ENCODE measurements at regions not wholly inside any gene's neighbourhood (a gene's known extent, or its start where the extent isn't known, plus 50 kb on each side); places are given as distances from the start of the nearest gene placed in this dataset.

DNA sequence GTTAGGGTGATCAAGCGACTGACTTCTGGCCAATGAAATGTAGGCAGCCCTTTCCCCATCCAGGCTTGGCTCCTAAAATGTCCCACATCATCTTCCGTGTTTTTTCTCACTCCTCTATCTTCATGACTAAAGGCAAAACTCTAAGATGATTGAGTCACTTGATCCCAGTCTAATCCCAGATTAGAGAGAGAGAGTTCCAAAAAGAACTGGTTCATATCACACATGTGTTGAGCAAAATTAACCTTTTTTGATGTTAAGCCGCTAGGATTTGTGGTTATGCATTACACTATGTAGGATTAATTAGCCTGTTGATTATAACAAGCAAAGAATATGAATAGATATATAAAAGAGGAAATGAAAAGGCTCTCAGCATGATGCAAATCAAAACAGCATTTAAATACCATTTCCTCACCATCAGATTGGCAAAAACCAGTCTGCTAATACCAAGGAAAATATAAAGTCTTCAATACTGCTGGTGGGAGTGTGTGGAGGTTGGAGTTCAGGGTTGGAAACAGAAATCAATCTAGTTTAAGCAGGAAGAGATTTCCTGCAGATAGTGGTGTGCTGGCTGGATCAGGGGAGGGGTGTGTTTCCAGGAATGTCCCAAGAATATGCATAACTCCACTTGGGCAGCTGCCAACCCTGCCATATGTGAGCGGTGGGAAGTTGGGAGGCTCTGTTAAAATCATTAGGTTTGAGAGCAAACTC lies 187.6 kb upstream of the S1PR3 start:
- H3K9me3 Mint-ChIP-seq = no peaks in the 10 kb centered on the region

GRCh38 chr9:88804254-88804596 lies 187.0 kb upstream of the S1PR3 start:
- H3K4me3 Mint-ChIP-seq (ENCODE audit: low read depth) = no peak overlapping the region
- intact Hi-C loops (cut with micrococcal nuclease) = no loop called here
- no peak overlapping the region for H3K27ac Mint-ChIP-seq
- H3K4me1 Mint-ChIP-seq (ENCODE audit: low read depth) = no peaks in the 10 kb centered on the region
- no peaks in the 10 kb centered on the region for H3K36me3 Mint-ChIP-seq (ENCODE audit: low read depth)
- no peak for DNase-seq (ENCODE audit: low spot score)
- no peaks in the 10 kb centered on the region for H3K9me3 Mint-ChIP-seq
- H3K27me3 Mint-ChIP-seq (ENCODE audit: low read depth) = peaks cover 32% of the 10 kb centered on the region

More for the DNA sequence above, 187.6 kb upstream of the S1PR3 start:
- Mint-ChIP-seq H3K4me1 (ENCODE audit: low read depth) (no peaks in the 10 kb centered on the region), H3K4me3 (ENCODE audit: low read depth) (no peak overlapping the region), H3K27ac (no peak overlapping the region), H3K36me3 (ENCODE audit: low read depth) (no peaks in the 10 kb centered on the region), H3K27me3 (ENCODE audit: low read depth) (peaks cover 27% of the 10 kb centered on the region)
- DNase-seq (ENCODE audit: low spot score) = no peak
- intact Hi-C loops (cut with micrococcal nuclease) = no loop called here

- no peaks in the 10 kb centered on the region for H3K4me1 Mint-ChIP-seq (ENCODE audit: low read depth)
- no peaks in the 10 kb centered on the region for H3K9me3 Mint-ChIP-seq
- no peaks in the 10 kb centered on the region for H3K36me3 Mint-ChIP-seq (ENCODE audit: low read depth)
- no peak for DNase-seq (ENCODE audit: low spot score)
- H3K27me3 Mint-ChIP-seq (ENCODE audit: low read depth) = peaks cover 35% of the 10 kb centered on the region
- no peak overlapping the region for H3K4me3 Mint-ChIP-seq (ENCODE audit: low read depth)
- H3K27ac Mint-ChIP-seq = no peak overlapping the region
- intact Hi-C loops (cut with micrococcal nuclease) = no loop called here
Measured at GRCh38 chr9:88805217-88805943, 185.9 kb upstream of the S1PR3 start.

GRCh38 chr9:88807426-88807825 lies 183.8 kb upstream of the S1PR3 start:
- intact Hi-C loops (cut with micrococcal nuclease) = no loop called here

GRCh38 chr9:88808019-88808656 lies 183.1 kb upstream of the S1PR3 start:
- H3K4me3 Mint-ChIP-seq (ENCODE audit: low read depth) = no peak overlapping the region
- H3K9me3 Mint-ChIP-seq = no peaks in the 10 kb centered on the region
- H3K27ac Mint-ChIP-seq = no peak overlapping the region
- H3K4me1 Mint-ChIP-seq (ENCODE audit: low read depth) = no peaks in the 10 kb centered on the region
- H3K27me3 Mint-ChIP-seq (ENCODE audit: low read depth) = peaks cover 39% of the 10 kb centered on the region
- no peak for DNase-seq (ENCODE audit: low spot score)
- intact Hi-C loops (cut with micrococcal nuclease) = no loop called here
- no peaks in the 10 kb centered on the region for H3K36me3 Mint-ChIP-seq (ENCODE audit: low read depth)

More at GRCh38 chr9:88807426-88807825, 183.8 kb upstream of the S1PR3 start:
- H3K9me3 Mint-ChIP-seq = no peaks in the 10 kb centered on the region
- peaks cover 38% of the 10 kb centered on the region for H3K27me3 Mint-ChIP-seq (ENCODE audit: low read depth)
- no peak overlapping the region for H3K4me3 Mint-ChIP-seq (ENCODE audit: low read depth)
- H3K4me1 Mint-ChIP-seq (ENCODE audit: low read depth) = no peaks in the 10 kb centered on the region
- H3K36me3 Mint-ChIP-seq (ENCODE audit: low read depth) = no peaks in the 10 kb centered on the region
- H3K27ac Mint-ChIP-seq = no peak overlapping the region
- DNase-seq (ENCODE audit: low spot score) = no peak

GRCh38 chr9:88808761-88809354 lies 182.4 kb upstream of the S1PR3 start:
- DNase-seq (ENCODE audit: low spot score) = no peak
- no peaks in the 10 kb centered on the region for H3K4me1 Mint-ChIP-seq (ENCODE audit: low read depth)
- no peaks in the 10 kb centered on the region for H3K36me3 Mint-ChIP-seq (ENCODE audit: low read depth)
- H3K27ac Mint-ChIP-seq = no peak overlapping the region
- no peaks in the 10 kb centered on the region for H3K9me3 Mint-ChIP-seq
- peaks cover 42% of the 10 kb centered on the region for H3K27me3 Mint-ChIP-seq (ENCODE audit: low read depth)
- H3K4me3 Mint-ChIP-seq (ENCODE audit: low read depth) = no peak overlapping the region
- intact Hi-C loops (cut with micrococcal nuclease) = no loop called here

GRCh38 chr9:88809355-88810161 lies 181.7 kb upstream of the S1PR3 start:
- no peaks in the 10 kb centered on the region for H3K4me1 Mint-ChIP-seq (ENCODE audit: low read depth)
- H3K27me3 Mint-ChIP-seq (ENCODE audit: low read depth) = peaks cover 36% of the 10 kb centered on the region
- no peaks in the 10 kb centered on the region for H3K9me3 Mint-ChIP-seq
- no peak for DNase-seq (ENCODE audit: low spot score)
- intact Hi-C loops (cut with micrococcal nuclease) = no loop called here
- no peaks in the 10 kb centered on the region for H3K36me3 Mint-ChIP-seq (ENCODE audit: low read depth)
- no peak overlapping the region for H3K4me3 Mint-ChIP-seq (ENCODE audit: low read depth)
- H3K27ac Mint-ChIP-seq = no peak overlapping the region

DNA sequence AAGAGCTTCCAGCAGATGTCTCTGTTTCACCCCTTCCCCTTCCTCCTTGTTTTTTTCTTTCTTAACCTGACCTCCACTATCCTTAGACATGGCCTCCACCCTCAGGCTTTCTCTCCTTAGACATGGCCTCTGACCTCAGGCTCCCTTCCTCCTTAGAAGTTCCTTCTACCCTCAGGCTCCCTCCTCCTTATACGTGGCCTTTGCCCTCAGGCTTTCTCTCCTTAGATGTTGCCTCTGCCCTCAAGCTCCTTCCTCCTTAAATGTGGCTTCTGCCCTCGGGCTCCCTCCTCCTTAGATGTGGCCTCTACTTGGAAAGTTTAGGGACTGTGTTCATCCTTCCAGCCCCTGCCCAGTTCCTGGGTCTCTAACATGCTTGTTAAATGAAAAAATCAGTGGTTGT lies 180.4 kb upstream of the S1PR3 start:
- H3K36me3 Mint-ChIP-seq (ENCODE audit: low read depth) = no peaks in the 10 kb centered on the region
- H3K27me3 Mint-ChIP-seq (ENCODE audit: low read depth) = peaks cover 44% of the 10 kb centered on the region
- no peaks in the 10 kb centered on the region for H3K4me1 Mint-ChIP-seq (ENCODE audit: low read depth)
- intact Hi-C loops (cut with micrococcal nuclease) = no loop called here
- no peak overlapping the region for H3K4me3 Mint-ChIP-seq (ENCODE audit: low read depth)
- no peak overlapping the region for H3K27ac Mint-ChIP-seq
- H3K9me3 Mint-ChIP-seq = no peaks in the 10 kb centered on the region
- DNase-seq (ENCODE audit: low spot score) = no peak

DNA sequence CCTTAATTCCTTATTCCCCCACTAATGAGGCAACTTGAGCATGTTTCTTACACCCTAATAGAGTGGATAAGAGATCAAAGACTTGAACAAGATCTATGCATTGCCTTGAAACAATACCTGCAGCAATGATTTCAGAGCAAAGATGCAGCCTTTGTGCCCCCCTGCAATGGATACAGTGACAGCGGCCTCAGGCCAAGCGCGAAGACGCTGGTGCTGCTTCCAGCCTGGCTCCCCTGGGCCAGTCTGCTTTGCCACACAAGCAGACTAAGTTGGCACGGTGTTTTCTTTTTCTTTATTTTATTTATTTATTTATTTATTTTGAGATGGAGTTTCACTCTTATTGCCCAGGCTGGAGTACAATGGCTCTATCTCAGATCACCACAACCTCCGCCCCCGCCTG lies 179.8 kb upstream of the S1PR3 start:
- Mint-ChIP-seq H3K4me1 (ENCODE audit: low read depth) (no peaks in the 10 kb centered on the region), H3K9me3 (no peaks in the 10 kb centered on the region), H3K27ac (no peak overlapping the region), H3K27me3 (ENCODE audit: low read depth) (peaks cover 48% of the 10 kb centered on the region), H3K4me3 (ENCODE audit: low read depth) (no peak overlapping the region), H3K36me3 (ENCODE audit: low read depth) (no peaks in the 10 kb centered on the region)
- no peak for DNase-seq (ENCODE audit: low spot score)
- intact Hi-C loops (cut with micrococcal nuclease) = no loop called here

DNA sequence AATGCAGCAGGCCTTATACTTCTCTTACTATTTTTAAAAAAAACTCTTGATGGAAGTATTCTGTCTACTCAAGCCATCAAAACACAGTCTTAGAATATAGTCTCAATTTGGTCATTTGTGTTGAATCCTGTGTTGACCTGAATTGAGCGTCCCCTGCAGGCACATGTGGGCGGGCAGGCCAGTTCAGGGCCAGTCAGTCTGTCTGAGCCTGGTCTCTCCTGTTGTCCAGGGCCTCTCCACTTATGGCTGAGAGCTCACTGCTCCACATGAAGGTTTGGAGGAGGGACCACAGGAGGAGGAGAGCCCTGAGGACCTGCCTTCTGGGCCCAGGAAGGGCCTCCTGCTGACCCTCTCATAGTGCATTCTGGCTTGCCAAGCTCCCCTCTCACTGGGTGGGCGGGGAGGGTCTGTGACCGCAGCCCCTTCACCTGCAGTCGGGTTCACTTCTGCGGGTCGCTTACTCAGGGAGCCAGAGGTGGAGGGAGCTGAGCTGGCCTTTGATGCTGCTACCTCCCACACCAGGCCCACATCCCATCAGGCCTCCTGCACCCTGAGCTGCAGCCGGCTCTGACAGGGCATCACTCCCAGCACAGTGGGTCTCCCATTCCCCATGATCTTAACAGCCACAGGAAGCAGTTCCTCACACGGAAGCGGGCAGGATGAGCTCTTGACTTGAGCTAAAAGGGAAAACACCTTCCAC lies 178.2 kb upstream of the S1PR3 start:
- Mint-ChIP-seq H3K36me3 (ENCODE audit: low read depth) (no peaks in the 10 kb centered on the region), H3K9me3 (no peaks in the 10 kb centered on the region), H3K27me3 (ENCODE audit: low read depth) (peaks cover 56% of the 10 kb centered on the region), H3K4me1 (ENCODE audit: low read depth) (no peaks in the 10 kb centered on the region), H3K27ac (no peak overlapping the region), H3K4me3 (ENCODE audit: low read depth) (no peak overlapping the region)
- DNase-seq (ENCODE audit: low spot score) = no peak
- intact Hi-C loops (cut with micrococcal nuclease) = no loop called here

GRCh38 chr9:88813638-88814209 lies 177.5 kb upstream of the S1PR3 start:
- Mint-ChIP-seq H3K4me3 (ENCODE audit: low read depth) (no peak overlapping the region), H3K9me3 (no peaks in the 10 kb centered on the region)
- DNase-seq (ENCODE audit: low spot score) = no peak

GRCh38 chr9:88814577-88814976 lies 176.7 kb upstream of the S1PR3 start:
- H3K27ac Mint-ChIP-seq = no peak overlapping the region
- H3K27me3 Mint-ChIP-seq (ENCODE audit: low read depth) = peaks cover 55% of the 10 kb centered on the region
- DNase-seq (ENCODE audit: low spot score) = no peak
- intact Hi-C loops (cut with micrococcal nuclease) = no loop called here
- H3K4me3 Mint-ChIP-seq (ENCODE audit: low read depth) = no peak overlapping the region
- H3K9me3 Mint-ChIP-seq = no peaks in the 10 kb centered on the region
- no peaks in the 10 kb centered on the region for H3K36me3 Mint-ChIP-seq (ENCODE audit: low read depth)
- H3K4me1 Mint-ChIP-seq (ENCODE audit: low read depth) = no peaks in the 10 kb centered on the region

More at GRCh38 chr9:88813638-88814209, 177.5 kb upstream of the S1PR3 start:
- Mint-ChIP-seq H3K27ac (no peak overlapping the region), H3K4me1 (ENCODE audit: low read depth) (no peaks in the 10 kb centered on the region), H3K36me3 (ENCODE audit: low read depth) (no peaks in the 10 kb centered on the region), H3K27me3 (ENCODE audit: low read depth) (peaks cover 60% of the 10 kb centered on the region)
- intact Hi-C loops (cut with micrococcal nuclease) = no loop called here
